Mesenchymal stem cell (in vitro differentiated cells and primary cell): ENCODE measurements at regions not wholly inside any gene's neighbourhood (a gene's known extent, or its start where the extent isn't known, plus 50 kb on each side); places are given as distances from the start of the nearest gene placed in this dataset.

Experiments used
- DNase-seq: peaks from one replicate; pipeline ENCODE4 v3.0.0-alpha.2; 2013
- H2AFZ ChIP-seq: one replicate; pipeline ENCODE4 v1.6.1; 2013; ENCODE audit warnings: low read depth, mild to moderate bottlenecking, control low read depth, inconsistent platforms, low read length, moderate library complexity
- H2AK5ac ChIP-seq: 2 replicates; pipeline ENCODE4 v1.6.1; 2013; ENCODE audit warnings: low read length, moderate library complexity, mild to moderate bottlenecking, inconsistent platforms; ENCODE audit not compliant: severe bottlenecking
- H2BK120ac ChIP-seq: one replicate; pipeline ENCODE4 v1.6.1; 2013; ENCODE audit warnings: low read depth, mild to moderate bottlenecking, inconsistent platforms, low read length, moderate library complexity
- H2BK12ac ChIP-seq, 2 experiments: one replicate each; pipeline ENCODE4 v1.6.1; 2013; ENCODE audit warnings: inconsistent platforms in 2 of 2, low read length in 2 of 2, mild to moderate bottlenecking in 2 of 2, moderate library complexity in 2 of 2, control low read depth in 1 of 2
- H2BK15ac ChIP-seq: one replicate; pipeline ENCODE4 v1.6.1; 2013; ENCODE audit warnings: mild to moderate bottlenecking, low read depth, inconsistent platforms; ENCODE audit not compliant: poor library complexity, severe bottlenecking
- H2BK5ac ChIP-seq: 2 replicates; pipeline ENCODE4 v1.6.1; 2013; ENCODE audit warnings: low read depth, mild to moderate bottlenecking, low read length, control low read depth, inconsistent platforms; ENCODE audit not compliant: poor library complexity, severe bottlenecking
- H3K14ac ChIP-seq, 2 experiments: one replicate each; pipeline ENCODE4 v1.6.1; 2013; ENCODE audit warnings: inconsistent platforms in 2 of 2, low read length in 2 of 2, control low read depth in 1 of 2, mild to moderate bottlenecking in 1 of 2, moderate library complexity in 1 of 2
- H3K18ac ChIP-seq, 2 experiments: one replicate each; pipeline ENCODE4 v1.6.1; 2013; ENCODE audit warnings: inconsistent platforms in 2 of 2, low read length in 2 of 2, control low read depth in 1 of 2, low read depth in 1 of 2, mild to moderate bottlenecking in 1 of 2
- H3K23ac ChIP-seq, 2 experiments: one replicate each; pipeline ENCODE4 v1.6.1; 2013; ENCODE audit warnings: inconsistent platforms in 2 of 2, low read length in 2 of 2, mild to moderate bottlenecking in 2 of 2, moderate library complexity in 2 of 2, control low read depth in 1 of 2
- H3K27ac ChIP-seq: 2 replicates; pipeline ENCODE4 v1.5.1; 2013; ENCODE audit warnings: mild to moderate bottlenecking, moderate library complexity, low read length, control low read depth, inconsistent platforms; ENCODE audit not compliant: poor library complexity, severe bottlenecking
- H3K27me3 ChIP-seq, 2 experiments: 2 replicates each; pipeline versions ENCODE4 v1.6.1 to v1.7.0; 2013; ENCODE audit warnings: low read length in 2 of 2, mild to moderate bottlenecking in 2 of 2, moderate library complexity in 2 of 2, control low read depth in 1 of 2, inconsistent platforms in 1 of 2; ENCODE audit not compliant: control insufficient read depth in 1 of 2, insufficient read depth in 1 of 2
- H3K36me3 ChIP-seq, 2 experiments: 2 replicates each; pipeline versions ENCODE4 v1.6.1 to v1.7.0; 2013; ENCODE audit warnings: low read length in 2 of 2, control low read depth in 1 of 2, inconsistent platforms in 1 of 2, low read depth in 1 of 2, mild to moderate bottlenecking in 1 of 2; ENCODE audit not compliant: insufficient read depth in 2 of 2, control insufficient read depth in 1 of 2
- H3K4ac ChIP-seq, 2 experiments: one replicate each; pipeline ENCODE4 v1.6.1; 2013; ENCODE audit warnings: inconsistent platforms in 2 of 2, low read length in 2 of 2, mild to moderate bottlenecking in 2 of 2, moderate library complexity in 2 of 2, control low read depth in 1 of 2, low read depth in 1 of 2
- H3K4me1 ChIP-seq: 2 replicates; pipeline ENCODE4 v1.6.1; 2013; ENCODE audit warnings: low read depth, low read length, control low read depth; ENCODE audit not compliant: control insufficient read depth, insufficient read depth
- H3K4me2 ChIP-seq: 2 replicates; pipeline ENCODE4 v1.6.1; 2013; ENCODE audit warnings: low read length, mild to moderate bottlenecking, inconsistent platforms; ENCODE audit not compliant: poor library complexity, severe bottlenecking
- H3K4me3 ChIP-seq, 2 experiments: 2 replicates each; pipeline versions ENCODE4 v1.5.1 to v1.7.0; 2013; ENCODE audit warnings: low read length in 2 of 2, mild to moderate bottlenecking in 2 of 2, control low read depth in 1 of 2, low read depth in 1 of 2; ENCODE audit not compliant: insufficient read depth in 1 of 2
- H3K79me1 ChIP-seq: replicated peaks from 2 replicates; pipeline ENCODE4 v1.6.1; 2013; ENCODE audit warnings: mild to moderate bottlenecking, control low read depth, low read length, inconsistent platforms; ENCODE audit not compliant: poor library complexity, severe bottlenecking
- H3K9ac ChIP-seq: 2 replicates; pipeline ENCODE4 v1.7.0; 2013; ENCODE audit warnings: mild to moderate bottlenecking, low read length, moderate library complexity
- H3K9me3 ChIP-seq: 2 replicates; pipeline ENCODE4 v1.7.0; 2013; ENCODE audit warnings: mild to moderate bottlenecking, low read length; ENCODE audit not compliant: control insufficient read depth
- H4K8ac ChIP-seq: one replicate; pipeline ENCODE4 v1.6.1; 2013; ENCODE audit warnings: inconsistent platforms, mild to moderate bottlenecking, low read length, moderate library complexity
- H4K91ac ChIP-seq: one replicate; pipeline ENCODE4 v1.6.1; 2013; ENCODE audit warnings: mild to moderate bottlenecking, low read length, inconsistent platforms
- WGBS: methylation state at CpG from one replicate; pipeline ENCODE4 v1.1.7; 2013; ENCODE audit warnings: mixed read lengths; 5-methylcytosine and 5-hydroxymethylcytosine counted together

GRCh38 chr4:156659570-156659969 is 312.0 kb downstream of the PDGFC start:
- no peak overlapping the region for H2BK15ac ChIP-seq

GRCh38 chr4:156656896-156657295 is 314.7 kb downstream of the PDGFC start:
- H3K27ac ChIP-seq: no peak overlapping the region
- no peak overlapping the region for H3K23ac ChIP-seq
- no peak overlapping the region for H2AK5ac ChIP-seq
- no peak overlapping the region for H2BK15ac ChIP-seq
- H2AFZ ChIP-seq: no peak overlapping the region
- DNase-seq: no peak
- no peaks in the 10 kb centered on the region for H3K79me1 ChIP-seq
- H3K4ac ChIP-seq: no peak overlapping the region
- H3K27me3 ChIP-seq: no peaks in the 10 kb centered on the region
- no peak overlapping the region for H3K14ac ChIP-seq
- no peaks in the 10 kb centered on the region for H3K36me3 ChIP-seq
- WGBS: no CpG with 5 or more reads among the region's 2 CpGs
- no peak overlapping the region for H2BK12ac ChIP-seq
- no peaks in the 10 kb centered on the region for H3K4me1 ChIP-seq
- H3K18ac ChIP-seq: no peak overlapping the region
- no peak overlapping the region for H2BK120ac ChIP-seq
- no peak overlapping the region for H2BK5ac ChIP-seq
- H4K8ac ChIP-seq: no peak overlapping the region
- H3K9me3 ChIP-seq: no peaks in the 10 kb centered on the region
- peak overlapping the region; percentile 45 for H3K9ac ChIP-seq
- H3K4me3 ChIP-seq: no peak overlapping the region
- H4K91ac ChIP-seq: no peak overlapping the region
- no peak overlapping the region for H3K4me2 ChIP-seq

More at GRCh38 chr4:156659570-156659969, 312.0 kb downstream of the PDGFC start:
- Histone ChIP-seq H4K91ac (peak overlapping the region; percentile 66), H3K14ac (no peak overlapping the region), H3K9me3 (no peaks in the 10 kb centered on the region), H3K36me3 (no peaks in the 10 kb centered on the region), H3K27me3 (no peaks in the 10 kb centered on the region), H3K18ac (no peak overlapping the region), H2BK5ac (no peak overlapping the region), H2BK12ac (no peak overlapping the region), H2BK120ac (no peak overlapping the region), H3K79me1 (no peaks in the 10 kb centered on the region), H3K4me3 (no peak overlapping the region), H3K23ac (no peak overlapping the region), H2AFZ (no peak overlapping the region), H3K27ac (no peak overlapping the region), H3K4me1 (no peaks in the 10 kb centered on the region), H3K9ac (no peak overlapping the region), H3K4ac (no peak overlapping the region), H2AK5ac (no peak overlapping the region), H3K4me2 (no peak overlapping the region), H4K8ac (peak overlapping the region; percentile 14)
- WGBS: 63% methylated on average over 2 of the region's 2 CpGs
- DNase-seq: no peak

DNA sequence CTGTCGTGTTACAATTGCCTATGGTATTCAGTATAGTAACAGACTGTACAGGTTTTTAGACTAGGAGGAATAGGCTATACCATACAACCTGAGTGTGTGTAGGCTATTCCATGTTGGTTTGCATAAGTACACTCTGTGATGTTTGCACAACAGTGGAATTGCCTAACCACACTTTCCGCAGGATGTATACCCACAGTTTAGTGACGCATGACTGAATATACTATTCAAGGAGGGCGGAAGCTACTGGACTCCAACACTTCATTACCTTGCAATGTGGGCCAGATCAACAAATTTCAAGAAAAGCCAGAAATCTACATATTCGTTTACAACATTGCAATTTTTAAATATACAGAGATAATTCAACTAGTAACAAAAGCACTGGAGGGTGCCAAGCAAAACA is 317.2 kb downstream of the PDGFC start:
- Histone ChIP-seq H3K9me3 (peaks cover 11% of the 10 kb centered on the region), H4K8ac (no peak overlapping the region), H3K27ac (no peak overlapping the region), H3K4me3 (no peak overlapping the region), H2BK5ac (no peak overlapping the region), H2AK5ac (no peak overlapping the region), H3K4me2 (no peak overlapping the region), H3K36me3 (no peaks in the 10 kb centered on the region), H3K79me1 (no peaks in the 10 kb centered on the region), H3K23ac (no peak overlapping the region), H2AFZ (no peak overlapping the region), H3K27me3 (no peaks in the 10 kb centered on the region), H2BK12ac (no peak overlapping the region), H3K4me1 (no peaks in the 10 kb centered on the region), H3K4ac (no peak overlapping the region), H3K18ac (no peak overlapping the region), H2BK120ac (no peak overlapping the region), H3K9ac (no peak overlapping the region), H4K91ac (no peak overlapping the region), H3K14ac (no peak overlapping the region), H2BK15ac (no peak overlapping the region)
- DNase-seq: no peak
- WGBS: 96% methylated on average over 5 of the region's 5 CpGs

DNA sequence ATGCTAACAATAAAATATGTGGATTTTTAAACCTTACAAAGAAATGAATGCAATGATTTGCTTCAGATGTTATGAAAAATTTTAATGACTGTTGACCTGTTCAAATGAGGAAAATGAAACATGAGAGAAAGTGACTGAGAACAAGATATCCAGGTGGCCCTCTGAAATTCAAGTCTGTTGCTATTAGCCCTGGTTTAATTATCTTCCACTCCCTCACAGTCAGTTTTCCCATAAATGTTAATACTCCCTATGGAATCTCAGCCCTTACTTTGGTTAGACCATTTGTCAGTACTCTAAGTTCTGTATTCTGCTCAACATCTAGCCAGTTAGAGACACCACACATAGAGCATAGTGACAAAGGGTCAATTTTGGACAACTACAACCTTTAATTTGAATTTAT is 327.8 kb downstream of the PDGFC start:
- Histone ChIP-seq H3K23ac (no peak overlapping the region), H3K4ac (no peak overlapping the region), H3K9me3 (no peaks in the 10 kb centered on the region), H3K18ac (no peak overlapping the region), H3K36me3 (no peaks in the 10 kb centered on the region), H3K27ac (no peak overlapping the region), H3K14ac (no peak overlapping the region), H3K27me3 (no peaks in the 10 kb centered on the region), H2BK15ac (no peak overlapping the region), H2AK5ac (no peak overlapping the region), H2BK5ac (no peak overlapping the region), H2BK120ac (no peak overlapping the region), H2AFZ (no peak overlapping the region), H3K4me3 (no peak overlapping the region), H3K79me1 (no peaks in the 10 kb centered on the region), H3K9ac (no peak overlapping the region), H3K4me2 (no peak overlapping the region), H4K8ac (no peak overlapping the region), H4K91ac (no peak overlapping the region), H2BK12ac (no peak overlapping the region), H3K4me1 (no peaks in the 10 kb centered on the region)
- no peak for DNase-seq
